Upper lobe of right lung (tissue), 1 donor: ENCODE measurements at regions not wholly inside any gene's neighbourhood (a gene's known extent, or its start where the extent isn't known, plus 50 kb on each side); places are given as distances from the start of the nearest gene placed in this dataset.
A peak's percentile ranks its signal among the peaks of the same experiment; 100 is the strongest.
"Not testable (repeated sequence)": the region's sequence is repeated elsewhere in the genome, so short reads cannot be mapped to it uniquely, and the experiment has no call there.

Source experiments
- ATAC-seq: fragments of 200-7000 bp; cut with Tn5 transposase; one replicate; pipeline ENCODE4 v1.9.1; 2020; ENCODE audit warnings: mild to moderate bottlenecking, moderate library complexity
- DNase-seq: peaks from one replicate; pipeline ENCODE4 v3.0.0-alpha.2; 2020
- H3K27ac ChIP-seq: fragments of 200-600 bp; one replicate; pipeline ENCODE4 v1.8.0; 2022
- H3K27me3 ChIP-seq: fragments of 200-600 bp; one replicate; pipeline ENCODE4 v1.8.0; 2022; ENCODE audit warnings: mild to moderate bottlenecking
- H3K36me3 ChIP-seq: fragments of 200-600 bp; one replicate; pipeline ENCODE4 v1.8.0; 2022
- H3K4me1 ChIP-seq: fragments of 200-600 bp; one replicate; pipeline ENCODE4 v1.8.0; 2022
- H3K4me3 ChIP-seq: fragments of 200-600 bp; one replicate; pipeline ENCODE4 v1.8.0; 2022; ENCODE audit warnings: mild to moderate bottlenecking
- H3K9me3 ChIP-seq: fragments of 200-600 bp; one replicate; pipeline ENCODE4 v1.8.0; 2022
- intact Hi-C: fragments of 100-400 bp; cut with DNase I; formaldehyde crosslinking; loops from one replicate; pipeline ENCODE4 v1.11.0; 2022
- TF ChIP-seq, protein P1 (sequence below): fragments of 200-600 bp; IDR thresholded peaks from one replicate; pipeline ENCODE4 v1.8.0; 2022; ENCODE audit warnings: antibody characterized with exemption
- donor health status: DM: no; HTN: yes; CAD: no; lungs with severe emphysema.

DNA sequence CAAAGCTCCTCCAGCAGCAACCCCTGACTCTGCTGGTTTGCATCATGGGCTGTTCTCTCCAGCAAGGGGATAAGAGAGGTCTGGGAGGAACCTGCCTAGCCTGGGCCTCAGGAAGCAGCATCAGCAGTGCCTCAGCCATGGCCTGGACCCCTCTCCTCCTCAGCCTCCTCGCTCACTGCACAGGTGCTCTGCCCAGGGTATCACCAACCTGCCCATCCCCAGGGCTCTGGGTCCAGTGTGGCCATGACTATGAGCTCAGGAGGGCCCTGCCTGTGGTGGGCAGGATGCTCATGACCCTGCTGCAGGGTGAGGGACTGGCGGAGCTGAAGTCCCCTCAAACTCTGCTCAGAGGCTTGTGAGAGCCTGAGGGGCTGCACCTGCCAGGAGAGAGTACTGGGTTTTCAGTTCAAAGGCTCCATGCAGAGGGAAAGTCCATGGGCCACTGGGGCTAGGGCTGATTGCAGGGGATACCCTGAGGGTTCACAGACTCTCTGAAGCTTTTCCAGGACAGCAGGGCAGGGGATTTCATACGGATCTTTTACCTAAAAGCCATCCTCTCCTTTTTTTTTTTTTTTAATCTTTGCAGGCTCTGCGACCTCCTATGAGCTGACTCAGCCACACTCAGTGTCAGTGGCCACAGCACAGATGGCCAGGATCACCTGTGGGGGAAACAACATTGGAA is 115.8 kb upstream of the IGLL5 start:
- intact Hi-C loops: no loop called here
- Histone ChIP-seq H3K36me3 (no peaks in the 10 kb centered on the region), H3K4me1 (no peaks in the 10 kb centered on the region), H3K4me3 (no peak overlapping the region), H3K27me3 (peaks cover 5% of the 10 kb centered on the region), H3K9me3 (no peaks in the 10 kb centered on the region), H3K27ac (no peak overlapping the region)
- TF ChIP-seq, protein P1, sequence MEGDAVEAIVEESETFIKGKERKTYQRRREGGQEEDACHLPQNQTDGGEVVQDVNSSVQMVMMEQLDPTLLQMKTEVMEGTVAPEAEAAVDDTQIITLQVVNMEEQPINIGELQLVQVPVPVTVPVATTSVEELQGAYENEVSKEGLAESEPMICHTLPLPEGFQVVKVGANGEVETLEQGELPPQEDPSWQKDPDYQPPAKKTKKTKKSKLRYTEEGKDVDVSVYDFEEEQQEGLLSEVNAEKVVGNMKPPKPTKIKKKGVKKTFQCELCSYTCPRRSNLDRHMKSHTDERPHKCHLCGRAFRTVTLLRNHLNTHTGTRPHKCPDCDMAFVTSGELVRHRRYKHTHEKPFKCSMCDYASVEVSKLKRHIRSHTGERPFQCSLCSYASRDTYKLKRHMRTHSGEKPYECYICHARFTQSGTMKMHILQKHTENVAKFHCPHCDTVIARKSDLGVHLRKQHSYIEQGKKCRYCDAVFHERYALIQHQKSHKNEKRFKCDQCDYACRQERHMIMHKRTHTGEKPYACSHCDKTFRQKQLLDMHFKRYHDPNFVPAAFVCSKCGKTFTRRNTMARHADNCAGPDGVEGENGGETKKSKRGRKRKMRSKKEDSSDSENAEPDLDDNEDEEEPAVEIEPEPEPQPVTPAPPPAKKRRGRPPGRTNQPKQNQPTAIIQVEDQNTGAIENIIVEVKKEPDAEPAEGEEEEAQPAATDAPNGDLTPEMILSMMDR: no peak
- DNase-seq: no peak
- ATAC-seq: no peak

DNA sequence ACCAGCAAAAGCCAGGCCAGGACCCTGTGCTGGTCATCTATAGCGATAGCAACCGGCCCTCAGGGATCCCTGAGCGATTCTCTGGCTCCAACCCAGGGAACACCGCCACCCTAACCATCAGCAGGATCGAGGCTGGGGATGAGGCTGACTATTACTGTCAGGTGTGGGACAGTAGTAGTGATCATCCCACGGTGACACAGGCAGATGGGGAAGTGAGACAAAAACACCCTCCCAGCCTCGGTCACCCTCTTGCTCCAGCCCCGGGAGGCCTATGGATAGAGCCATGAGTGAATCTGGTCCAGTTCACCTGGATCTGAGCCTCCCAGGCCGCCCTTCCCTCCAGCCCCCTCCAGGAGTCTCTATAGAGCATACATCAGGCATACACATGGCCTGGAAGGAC is 115.2 kb upstream of the IGLL5 start:
- ATAC-seq (no peak), DNase-seq (no peak)
- Histone ChIP-seq H3K36me3 (no peaks in the 10 kb centered on the region), H3K27ac (no peak overlapping the region), H3K27me3 (peaks cover 5% of the 10 kb centered on the region), H3K4me1 (no peaks in the 10 kb centered on the region), H3K4me3 (no peak overlapping the region), H3K9me3 (no peaks in the 10 kb centered on the region)
- TF ChIP-seq, protein P1: no peak
- intact Hi-C loops: no loop called here

DNA sequence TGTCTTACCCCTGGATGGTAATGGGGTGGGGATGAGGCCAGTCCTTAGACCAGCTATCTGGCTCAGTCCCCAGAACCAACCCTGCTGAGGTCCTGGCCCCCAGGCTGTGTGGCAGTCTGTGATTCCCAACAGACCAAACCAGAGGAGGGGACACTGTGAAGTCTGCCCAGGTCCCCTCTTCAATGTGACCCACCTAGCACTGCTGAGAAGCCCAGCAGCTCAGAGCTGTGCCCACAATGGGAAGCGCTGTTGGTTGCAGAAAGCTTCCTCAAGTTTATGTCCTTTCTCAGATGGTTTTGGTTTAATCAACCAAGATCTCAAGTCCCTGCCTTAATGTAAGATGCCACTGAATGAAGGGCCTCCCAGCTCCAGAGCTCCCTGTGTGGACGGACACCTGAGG is 114.7 kb upstream of the IGLL5 start:
- Histone ChIP-seq H3K27me3 (peaks cover 5% of the 10 kb centered on the region), H3K4me3 (no peak overlapping the region), H3K4me1 (no peaks in the 10 kb centered on the region), H3K27ac (no peak overlapping the region), H3K36me3 (no peaks in the 10 kb centered on the region), H3K9me3 (no peaks in the 10 kb centered on the region)
- DNase-seq (no peak), ATAC-seq (no peak)
- intact Hi-C loops: no loop called here
- TF ChIP-seq, protein P1: no peak

DNA sequence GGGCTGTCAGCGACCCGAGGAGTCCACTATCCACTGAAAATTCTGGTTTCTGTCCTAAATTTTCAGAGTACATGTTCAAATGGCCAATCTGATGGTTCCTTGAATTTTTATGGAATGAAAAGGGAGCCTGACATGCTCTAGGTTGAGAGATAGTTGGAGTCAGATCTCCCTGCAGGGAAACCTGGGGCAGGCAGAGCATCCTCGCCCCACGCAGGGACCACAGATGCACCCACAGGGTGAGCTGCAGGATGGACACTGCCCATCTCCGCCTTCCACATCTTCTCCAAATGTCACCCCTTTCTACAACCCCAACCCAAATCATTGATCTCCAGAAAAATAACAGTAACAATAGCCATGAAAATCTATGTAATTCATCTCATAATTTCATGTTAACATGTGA is 114.2 kb upstream of the IGLL5 start:
- Histone ChIP-seq H3K9me3 (no peaks in the 10 kb centered on the region), H3K36me3 (no peaks in the 10 kb centered on the region), H3K27ac (no peak overlapping the region), H3K4me3 (no peak overlapping the region), H3K4me1 (no peaks in the 10 kb centered on the region), H3K27me3 (peaks cover 5% of the 10 kb centered on the region)
- no peak for DNase-seq
- TF ChIP-seq, protein P1: no peak
- ATAC-seq: no peak
- intact Hi-C loops: no loop called here

DNA sequence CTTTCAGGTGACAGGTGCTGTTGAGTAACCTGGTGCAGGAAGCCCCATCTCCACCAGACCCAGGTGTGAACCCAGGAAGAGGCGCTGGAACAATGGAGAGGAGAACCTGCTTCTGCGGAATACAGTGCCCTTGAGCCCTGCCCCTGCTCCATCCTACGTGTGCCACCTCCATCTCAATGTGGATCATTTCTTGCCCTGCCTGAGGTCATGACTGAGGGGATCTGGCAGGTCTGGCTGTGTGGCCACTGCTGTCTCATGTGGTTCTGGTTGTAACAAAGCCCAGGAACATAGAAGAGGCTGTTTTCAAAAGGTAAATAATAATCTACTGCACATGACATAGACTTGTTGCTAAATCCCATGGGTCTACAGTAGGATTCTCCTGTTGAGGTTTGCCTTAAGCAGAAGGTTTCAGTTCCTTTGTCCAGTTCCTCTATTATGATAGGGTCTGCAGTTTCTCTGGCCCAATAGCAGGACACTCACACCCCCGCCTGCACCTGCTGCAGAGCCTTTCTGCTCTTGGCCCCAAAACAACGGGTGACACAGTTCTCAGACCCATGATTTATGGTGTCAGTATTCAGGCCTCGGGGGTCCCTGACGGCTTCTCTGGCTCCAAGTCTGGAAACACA is 113.5 kb upstream of the IGLL5 start:
- TF ChIP-seq, protein P1: no peak
- H3K4me3 ChIP-seq: no peak overlapping the region
- no peak for DNase-seq
- H3K9me3 ChIP-seq: no peaks in the 10 kb centered on the region
- ATAC-seq: peak; percentile 70
- no peaks in the 10 kb centered on the region for H3K4me1 ChIP-seq
- intact Hi-C loops: no loop called here
- no peak overlapping the region for H3K27ac ChIP-seq
- H3K36me3 ChIP-seq: no peaks in the 10 kb centered on the region
- peaks cover 5% of the 10 kb centered on the region for H3K27me3 ChIP-seq

DNA sequence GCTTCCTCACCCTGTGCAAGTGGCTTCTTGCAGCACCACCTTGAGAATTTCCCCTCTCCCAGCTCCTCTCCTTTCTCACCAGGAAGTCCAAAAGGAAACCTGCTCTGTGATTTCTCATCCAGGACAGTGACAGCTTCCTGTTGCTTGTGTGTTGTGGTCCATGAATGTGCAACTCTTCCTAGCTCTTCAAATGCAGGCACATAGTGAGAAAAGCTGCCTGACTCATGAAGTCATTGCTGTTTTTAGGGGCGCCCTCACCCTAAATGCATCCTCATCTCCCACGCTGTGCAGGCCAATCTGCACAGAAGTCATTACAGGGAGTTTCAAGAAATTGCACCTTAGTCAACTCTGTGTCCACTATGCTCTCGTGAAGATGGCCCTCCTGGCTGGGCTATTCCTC is 112.9 kb upstream of the IGLL5 start:
- H3K27me3 ChIP-seq, H3K4me1 ChIP-seq, DNase-seq, intact Hi-C loops, ATAC-seq, H3K4me3 ChIP-seq, H3K9me3 ChIP-seq, H3K36me3 ChIP-seq, H3K27ac ChIP-seq: not testable (repeated sequence)
